AG09309 (cell line): ENCODE measurements at regions not wholly inside any gene's neighbourhood (a gene's known extent, or its start where the extent isn't known, plus 50 kb on each side); places are given as distances from the start of the nearest gene placed in this dataset.
"Not testable (repeated sequence)": the region's sequence is repeated elsewhere in the genome, so short reads cannot be mapped to it uniquely, and the experiment has no call there.

Source experiments
- DNase-seq: peaks from one replicate; pipeline ENCODE4 v3.0.0-alpha.2; 2010; ENCODE audit warnings: low read depth
- H3K4me3 ChIP-seq: 2 replicates; pipeline ENCODE4 v1.5.1; 2011; ENCODE audit warnings: mild to moderate bottlenecking, low read depth, low read length, moderate library complexity; ENCODE audit not compliant: control insufficient read depth
- CTCF ChIP-seq: IDR thresholded peaks from 2 replicates; pipeline ENCODE4 v1.5.1; 2011; ENCODE audit warnings: mild to moderate bottlenecking, low read depth, low read length, inconsistent platforms; ENCODE audit not compliant: insufficient read depth, control insufficient read depth; ENCODE audit errors: missing control alignments

GRCh38 chr14:45891417-45892080 lies 638.5 kb upstream of the MIS18BP1 start:
- DNase-seq: no peak
- TF ChIP-seq CTCF: no peak
- no peak overlapping the region for H3K4me3 ChIP-seq

- H3K4me3 ChIP-seq, DNase-seq: not testable (repeated sequence)
Measured at GRCh38 chr14:45888766-45889285, 635.8 kb upstream of the MIS18BP1 start.

- no peak overlapping the region for H3K4me3 ChIP-seq
- no peak for DNase-seq
- TF ChIP-seq CTCF: no peak
Measured at GRCh38 chr14:45877981-45878380, 625.0 kb upstream of the MIS18BP1 start.

- no peak overlapping the region for H3K4me3 ChIP-seq
- no peak for TF ChIP-seq CTCF
- DNase-seq: no peak
Measured at GRCh38 chr14:45868863-45869262, 615.9 kb upstream of the MIS18BP1 start.

GRCh38 chr14:45868377-45868776 lies 615.4 kb upstream of the MIS18BP1 start:
- DNase-seq: no peak
- no peak for TF ChIP-seq CTCF

GRCh38 chr14:45867046-45867894 lies 614.3 kb upstream of the MIS18BP1 start:
- DNase-seq: no peak
- no peak overlapping the region for H3K4me3 ChIP-seq
- TF ChIP-seq CTCF: no peak

More at GRCh38 chr14:45868377-45868776, 615.4 kb upstream of the MIS18BP1 start:
- H3K4me3 ChIP-seq: no peak overlapping the region

- DNase-seq: no peak
- TF ChIP-seq CTCF: no peak
- H3K4me3 ChIP-seq: no peak overlapping the region
Measured at GRCh38 chr14:45838597-45838996, 585.6 kb upstream of the MIS18BP1 start.
